ENCODE measurements at regions not wholly inside any gene's neighbourhood (a gene's known extent, or its start where the extent isn't known, plus 50 kb on each side); places are given as distances from the start of the nearest gene placed in this dataset.
"Not testable (repeated sequence)": the region's sequence is repeated elsewhere in the genome, so short reads cannot be mapped to it uniquely, and the experiment has no call there.

DNA sequence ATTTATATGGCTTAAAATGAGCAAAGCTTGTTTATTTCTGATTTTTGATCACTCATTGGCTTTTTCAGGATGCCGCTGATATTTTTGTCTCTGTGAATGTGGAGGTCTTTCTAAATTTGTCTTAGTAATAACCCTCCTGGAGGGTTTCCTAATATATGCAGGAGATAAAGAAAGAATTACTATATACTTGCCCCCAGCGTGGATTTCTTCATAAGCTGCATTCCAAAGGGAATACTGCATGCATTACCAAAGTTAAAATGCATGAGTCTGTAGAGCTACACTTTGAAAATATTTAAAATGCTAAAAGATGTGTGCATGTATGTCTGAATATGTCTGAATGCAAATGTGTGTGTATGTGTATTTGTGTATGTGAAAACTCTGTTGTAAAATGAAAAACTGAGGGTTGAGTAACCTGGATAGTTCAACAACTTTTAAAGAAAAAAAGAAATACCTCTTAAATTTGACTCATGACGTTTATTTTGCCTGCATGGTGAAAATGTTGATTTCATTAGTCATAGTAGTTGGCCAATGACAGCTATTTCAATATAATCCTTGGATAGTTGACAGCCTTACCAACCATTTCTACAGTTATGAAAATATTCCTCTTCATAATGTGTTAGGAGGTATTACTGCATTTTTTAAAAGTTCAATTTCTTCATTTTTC lies 113.2 kb upstream of the ZNF827 start:
- 52 to 67% (median 62%) methylated on average over 3 of the region's 3 CpGs for WGBS, 3 donors
- ATAC-seq: no peak
- intact Hi-C loops (cut with DNase I): no loop called here

DNA sequence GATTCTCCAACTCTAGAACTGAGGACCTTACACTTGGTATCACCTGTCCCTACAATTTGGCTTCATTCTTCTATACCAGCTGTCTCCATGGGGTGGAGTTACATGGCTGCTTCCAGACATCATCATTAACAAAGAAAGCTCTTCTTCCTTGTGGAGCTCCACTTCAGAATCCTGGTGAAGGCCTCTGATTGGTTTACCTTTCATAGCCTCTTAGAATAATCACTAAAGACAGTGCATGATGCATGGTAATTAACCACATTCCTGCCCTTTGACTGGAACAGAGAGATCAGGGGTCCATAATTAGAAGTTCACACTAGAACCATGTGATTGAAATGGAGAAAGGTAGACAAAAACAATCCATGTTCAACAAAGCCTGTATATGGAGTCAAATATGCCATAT lies 112.6 kb upstream of the ZNF827 start:
- H3K9me3 ChIP-seq: no peaks in the 10 kb centered on the region
- DNase-seq (no peak), ATAC-seq (no peak)
- TF ChIP-seq, protein P1, sequence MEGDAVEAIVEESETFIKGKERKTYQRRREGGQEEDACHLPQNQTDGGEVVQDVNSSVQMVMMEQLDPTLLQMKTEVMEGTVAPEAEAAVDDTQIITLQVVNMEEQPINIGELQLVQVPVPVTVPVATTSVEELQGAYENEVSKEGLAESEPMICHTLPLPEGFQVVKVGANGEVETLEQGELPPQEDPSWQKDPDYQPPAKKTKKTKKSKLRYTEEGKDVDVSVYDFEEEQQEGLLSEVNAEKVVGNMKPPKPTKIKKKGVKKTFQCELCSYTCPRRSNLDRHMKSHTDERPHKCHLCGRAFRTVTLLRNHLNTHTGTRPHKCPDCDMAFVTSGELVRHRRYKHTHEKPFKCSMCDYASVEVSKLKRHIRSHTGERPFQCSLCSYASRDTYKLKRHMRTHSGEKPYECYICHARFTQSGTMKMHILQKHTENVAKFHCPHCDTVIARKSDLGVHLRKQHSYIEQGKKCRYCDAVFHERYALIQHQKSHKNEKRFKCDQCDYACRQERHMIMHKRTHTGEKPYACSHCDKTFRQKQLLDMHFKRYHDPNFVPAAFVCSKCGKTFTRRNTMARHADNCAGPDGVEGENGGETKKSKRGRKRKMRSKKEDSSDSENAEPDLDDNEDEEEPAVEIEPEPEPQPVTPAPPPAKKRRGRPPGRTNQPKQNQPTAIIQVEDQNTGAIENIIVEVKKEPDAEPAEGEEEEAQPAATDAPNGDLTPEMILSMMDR (IDR thresholded peaks at IDR 0.05): no peak
- H3K4me3 ChIP-seq: no peak overlapping the region
- intact Hi-C loops (cut with DNase I): no loop called here
- peaks cover 0 to 3% (median 0%) of the 10 kb centered on the region in 3 donors for H3K27me3 ChIP-seq (ENCODE audit: insufficient read depth in 3 of 3, low read length in 2 of 3)
- no peaks in the 10 kb centered on the region for H3K36me3 ChIP-seq (ENCODE audit: insufficient read depth in 1 of 2, low read depth in 1 of 2)
- H3K4me1 ChIP-seq: no peaks in the 10 kb centered on the region
- H3K27ac ChIP-seq: no peak overlapping the region

More for the DNA sequence above, 113.2 kb upstream of the ZNF827 start:
- TF ChIP-seq, protein P1 (IDR thresholded peaks at IDR 0.05): no peak
- Histone ChIP-seq H3K4me3 (no peak overlapping the region), H3K9me3 (no peaks in the 10 kb centered on the region), H3K27me3 (ENCODE audit: insufficient read depth in 3 of 3, low read length in 2 of 3) (peaks cover 0 to 3% (median 0%) of the 10 kb centered on the region in 3 donors), H3K36me3 (ENCODE audit: insufficient read depth in 1 of 2, low read depth in 1 of 2) (no peaks in the 10 kb centered on the region), H3K4me1 (no peaks in the 10 kb centered on the region), H3K27ac (no peak overlapping the region)
- DNase-seq: no peak

- no peaks in the 10 kb centered on the region for H3K4me1 ChIP-seq
- H3K36me3 ChIP-seq (ENCODE audit: insufficient read depth in 1 of 2, low read depth in 1 of 2): no peaks in the 10 kb centered on the region
- ATAC-seq (no peak), DNase-seq (no peak)
- no peaks in the 10 kb centered on the region for H3K27me3 ChIP-seq (ENCODE audit: insufficient read depth in 3 of 3, low read length in 2 of 3)
- 78 to 85% (median 84%) methylated on average over 4 of the region's 4 CpGs for WGBS, 3 donors
- H3K9me3 ChIP-seq: no peaks in the 10 kb centered on the region
- no peak overlapping the region for H3K4me3 ChIP-seq
- H3K27ac ChIP-seq: no peak overlapping the region
- TF ChIP-seq, protein P1 (IDR thresholded peaks at IDR 0.05): no peak
- intact Hi-C loops (cut with DNase I): no loop called here
Measured at GRCh38 chr4:146049802-146050201, 111.2 kb upstream of the ZNF827 start.

GRCh38 chr4:146047768-146048167 lies 109.1 kb upstream of the ZNF827 start:
- H3K9me3 ChIP-seq; ATAC-seq; DNase-seq; H3K4me3 ChIP-seq; H3K36me3 ChIP-seq (ENCODE audit: insufficient read depth in 1 of 2, low read depth in 1 of 2); H3K27ac ChIP-seq; intact Hi-C loops (cut with DNase I); H3K27me3 ChIP-seq (ENCODE audit: insufficient read depth in 3 of 3, low read length in 2 of 3); H3K4me1 ChIP-seq: not testable (repeated sequence)
- whole genome bisulfite sequencing, 3 donors: 77 to 81% (median 79%) methylated on average over 8 of the region's 8 CpGs

DNA sequence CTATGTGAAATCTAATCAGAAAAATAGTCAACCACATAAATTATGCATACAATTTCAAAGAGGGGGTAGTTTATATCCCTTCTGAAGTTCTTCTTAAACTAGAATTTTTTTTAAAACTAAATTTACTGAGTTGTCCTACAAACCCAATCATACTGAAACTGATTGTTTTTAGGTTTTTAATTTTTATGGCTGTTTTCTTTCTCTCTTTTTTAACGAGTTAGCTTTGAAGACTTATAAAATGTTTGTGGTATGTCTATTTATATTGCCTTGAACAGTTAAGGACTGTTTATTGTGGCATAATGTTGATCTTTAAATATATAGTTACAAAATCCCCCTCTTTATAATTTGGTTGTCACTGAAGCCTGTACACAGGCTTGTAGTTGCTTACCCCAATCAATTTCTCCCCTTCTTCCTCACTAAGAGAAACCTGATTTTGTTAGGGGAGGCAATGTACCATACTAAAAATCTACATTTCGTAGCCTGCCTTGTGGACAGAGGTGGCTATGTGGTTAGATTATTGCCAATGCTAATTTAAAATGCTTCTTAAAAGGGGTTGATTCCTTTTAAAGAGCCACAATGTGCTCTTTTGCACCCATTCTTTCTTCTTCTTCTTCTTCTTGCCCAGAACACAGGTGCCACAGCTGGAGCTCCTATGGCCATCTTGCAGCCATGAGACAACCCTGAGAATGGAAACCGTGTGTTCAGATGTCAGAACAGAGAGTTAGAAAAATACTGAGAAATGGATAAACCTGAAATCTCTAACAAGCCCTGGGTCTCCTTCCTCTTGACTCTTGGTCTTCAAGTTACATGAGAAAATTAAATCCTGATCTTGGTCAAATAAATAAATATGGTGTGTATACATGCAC lies 102.7 kb upstream of the ZNF827 start:
- Histone ChIP-seq H3K27me3 (ENCODE audit: insufficient read depth in 3 of 3, low read length in 2 of 3) (no peaks in the 10 kb centered on the region), H3K9me3 (no peaks in the 10 kb centered on the region), H3K4me1 (no peaks in the 10 kb centered on the region), H3K36me3 (ENCODE audit: insufficient read depth in 1 of 2, low read depth in 1 of 2) (no peaks in the 10 kb centered on the region), H3K27ac (no peak overlapping the region), H3K4me3 (no peak overlapping the region)
- intact Hi-C loops (cut with DNase I): no loop called here
- DNase-seq (no peak), ATAC-seq (no peak)
- TF ChIP-seq, protein P1 (IDR thresholded peaks at IDR 0.05): no peak
- 80 to 85% (median 82%) methylated on average over 3 of the region's 3 CpGs for WGBS, 3 donors

Data from psoas muscle (tissue), 7 donors.